HUES48 (cell line): ENCODE measurements at regions not wholly inside any gene's neighbourhood (a gene's known extent, or its start where the extent isn't known, plus 50 kb on each side); places are given as distances from the start of the nearest gene placed in this dataset.

Experiments
- H3K27ac ChIP-seq: one replicate; pipeline ENCODE4 v1.7.0; 2013; ENCODE audit warnings: low read depth, low read length, inconsistent platforms
- H3K27me3 ChIP-seq: 2 replicates; pipeline ENCODE4 v1.6.1; 2013; ENCODE audit warnings: mild to moderate bottlenecking, low read length; ENCODE audit not compliant: control insufficient read depth, insufficient read depth
- H3K36me3 ChIP-seq: 2 replicates; pipeline ENCODE4 v1.6.1; 2013; ENCODE audit warnings: low read length; ENCODE audit not compliant: control insufficient read depth, insufficient read depth
- H3K4me1 ChIP-seq: 2 replicates; pipeline ENCODE4 v1.6.1; 2013; ENCODE audit warnings: mild to moderate bottlenecking, low read length; ENCODE audit not compliant: control insufficient read depth, insufficient read depth
- H3K4me3 ChIP-seq: 2 replicates; pipeline ENCODE4 v1.5.1; 2013; ENCODE audit warnings: mild to moderate bottlenecking, low read depth, low read length
- H3K9ac ChIP-seq: 2 replicates; pipeline ENCODE4 v1.6.1; 2013; ENCODE audit warnings: mild to moderate bottlenecking, low read depth, low read length, moderate library complexity
- H3K9me3 ChIP-seq: 2 replicates; pipeline ENCODE4 v1.6.1; 2013; ENCODE audit warnings: low read length; ENCODE audit not compliant: control insufficient read depth, insufficient read depth

DNA sequence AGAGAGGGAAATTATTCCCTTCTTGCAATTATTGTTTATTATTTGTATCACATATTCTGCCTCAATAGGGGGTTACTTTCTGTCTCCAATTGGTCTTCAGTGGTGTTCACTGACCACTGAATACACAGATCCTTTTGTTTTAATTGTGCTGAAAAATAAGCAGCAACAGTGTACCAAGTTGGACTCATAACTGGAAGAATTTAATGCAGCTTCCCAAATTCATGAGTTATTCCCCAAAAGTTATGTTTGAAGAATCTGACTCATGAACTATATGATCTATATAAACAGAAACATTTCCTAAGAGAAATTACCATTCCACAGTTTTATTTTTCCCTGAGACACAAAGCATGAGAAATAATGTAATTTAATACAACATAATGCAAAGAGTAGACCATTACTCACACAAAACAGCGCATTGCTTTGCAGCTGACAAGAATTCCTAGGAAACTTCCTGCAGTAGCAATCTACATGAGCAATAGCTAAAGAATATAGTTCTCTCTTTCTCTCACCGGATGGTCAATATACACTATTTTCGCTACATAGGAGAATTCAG is 479.2 kb downstream of the HTR7 start:
- H3K9me3 ChIP-seq, result no peaks in the 10 kb centered on the region
- no peaks in the 10 kb centered on the region for H3K27me3 ChIP-seq
- H3K4me3 ChIP-seq, result no peak overlapping the region
- H3K36me3 ChIP-seq, result no peaks in the 10 kb centered on the region
- H3K9ac ChIP-seq, result no peak overlapping the region
- H3K27ac ChIP-seq, result no peak overlapping the region
- peaks cover 13% of the 10 kb centered on the region for H3K4me1 ChIP-seq

DNA sequence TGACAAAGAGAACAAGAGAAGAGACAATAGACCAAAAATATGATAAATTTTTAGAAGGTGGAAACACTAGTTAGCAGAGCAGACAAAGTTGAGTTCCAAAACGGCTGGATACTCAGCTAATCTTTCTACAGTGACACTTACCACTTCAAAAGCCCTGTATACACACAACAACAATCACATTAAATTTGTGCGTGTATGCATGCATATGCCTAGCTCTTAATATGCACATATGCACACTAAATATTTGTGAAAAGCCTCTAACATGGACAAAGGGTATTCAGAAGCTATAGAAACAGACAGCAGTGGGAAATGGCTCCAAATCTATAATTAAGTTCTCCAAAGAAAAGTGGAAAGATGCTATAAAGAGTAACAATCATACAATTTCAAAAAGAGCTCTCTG is 476.4 kb downstream of the HTR7 start:
- Histone ChIP-seq H3K9ac (no peak overlapping the region), H3K27me3 (no peaks in the 10 kb centered on the region), H3K27ac (no peak overlapping the region), H3K4me3 (no peak overlapping the region; the same call in 1 of the 2 replicates), H3K36me3 (no peaks in the 10 kb centered on the region), H3K4me1 (peaks cover 22% of the 10 kb centered on the region), H3K9me3 (no peaks in the 10 kb centered on the region)

- Histone ChIP-seq H3K4me3 (no peak overlapping the region), H3K36me3 (no peaks in the 10 kb centered on the region), H3K9me3 (no peaks in the 10 kb centered on the region), H3K27ac (no peak overlapping the region), H3K27me3 (no peaks in the 10 kb centered on the region), H3K4me1 (peaks cover 20% of the 10 kb centered on the region), H3K9ac (no peak overlapping the region)
Measured at GRCh38 chr10:90389876-90390275, 468.0 kb downstream of the HTR7 start.

DNA sequence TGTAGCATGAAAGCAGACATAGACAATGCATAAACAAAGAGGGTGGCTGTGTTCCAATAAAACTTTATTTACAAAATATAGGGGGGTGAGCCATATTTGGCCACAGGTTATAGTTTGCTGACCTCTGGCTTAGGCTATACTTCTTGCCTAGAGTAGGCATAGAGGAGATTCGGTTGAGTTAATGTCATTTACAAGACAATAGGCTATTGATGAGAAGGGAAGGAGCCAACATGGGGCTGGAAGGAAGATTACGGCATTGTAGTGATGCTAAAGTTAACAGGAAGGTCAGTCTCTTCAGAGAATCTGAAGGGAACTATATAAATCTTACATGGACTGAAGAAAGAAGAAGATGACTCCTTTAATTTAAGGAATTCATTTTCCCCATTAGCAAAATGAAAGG is 463.5 kb downstream of the HTR7 start:
- Histone ChIP-seq H3K4me1 (peaks cover 17% of the 10 kb centered on the region), H3K36me3 (no peaks in the 10 kb centered on the region), H3K27me3 (no peaks in the 10 kb centered on the region), H3K4me3 (no peak overlapping the region), H3K27ac (peak overlapping the region; percentile 50), H3K9ac (no peak overlapping the region), H3K9me3 (no peaks in the 10 kb centered on the region)

GRCh38 chr10:90396721-90397120 is 461.1 kb downstream of the HTR7 start:
- no peak overlapping the region for H3K9ac ChIP-seq
- H3K27me3 ChIP-seq, result no peaks in the 10 kb centered on the region
- peaks cover 17% of the 10 kb centered on the region for H3K4me1 ChIP-seq
- H3K27ac ChIP-seq, result no peak overlapping the region
- H3K9me3 ChIP-seq, result no peaks in the 10 kb centered on the region
- no peaks in the 10 kb centered on the region for H3K36me3 ChIP-seq
- H3K4me3 ChIP-seq, result no peak overlapping the region

- Histone ChIP-seq H3K4me1 (peaks cover 19% of the 10 kb centered on the region), H3K27me3 (no peaks in the 10 kb centered on the region), H3K36me3 (no peaks in the 10 kb centered on the region), H3K4me3 (no peak overlapping the region), H3K9me3 (no peaks in the 10 kb centered on the region), H3K27ac (no peak overlapping the region), H3K9ac (no peak overlapping the region)
Measured at GRCh38 chr10:90398566-90398965, 459.3 kb downstream of the HTR7 start.

DNA sequence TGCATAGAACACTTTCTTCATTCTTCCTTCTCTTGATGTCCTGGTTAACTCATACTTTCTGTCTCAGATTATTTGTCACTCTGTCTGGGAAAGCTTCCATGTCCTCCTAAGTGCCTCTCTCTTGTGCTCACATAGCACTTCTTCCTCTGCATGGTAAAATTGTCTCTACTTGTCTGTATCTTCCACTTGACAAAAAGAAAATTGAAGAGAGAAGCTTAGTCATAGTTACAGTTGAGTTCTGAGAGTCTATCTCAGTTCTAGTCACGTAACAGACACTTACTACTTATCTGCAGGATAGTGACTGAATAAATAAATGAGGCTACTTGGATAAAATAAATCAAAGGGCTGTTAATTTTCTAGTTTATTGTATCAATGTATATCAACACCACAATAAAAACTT is 458.1 kb downstream of the HTR7 start:
- H3K4me1 ChIP-seq, result peaks cover 9% of the 10 kb centered on the region
- no peak overlapping the region for H3K27ac ChIP-seq
- no peaks in the 10 kb centered on the region for H3K9me3 ChIP-seq
- no peaks in the 10 kb centered on the region for H3K36me3 ChIP-seq
- H3K27me3 ChIP-seq, result no peaks in the 10 kb centered on the region
- no peak overlapping the region for H3K4me3 ChIP-seq
- no peak overlapping the region for H3K9ac ChIP-seq

GRCh38 chr10:90403211-90404000 is 454.4 kb downstream of the HTR7 start:
- Histone ChIP-seq H3K4me1 (peaks cover 9% of the 10 kb centered on the region), H3K36me3 (no peaks in the 10 kb centered on the region), H3K9me3 (no peaks in the 10 kb centered on the region), H3K27me3 (no peaks in the 10 kb centered on the region), H3K27ac (no peak overlapping the region), H3K9ac (no peak overlapping the region), H3K4me3 (no peak overlapping the region)

DNA sequence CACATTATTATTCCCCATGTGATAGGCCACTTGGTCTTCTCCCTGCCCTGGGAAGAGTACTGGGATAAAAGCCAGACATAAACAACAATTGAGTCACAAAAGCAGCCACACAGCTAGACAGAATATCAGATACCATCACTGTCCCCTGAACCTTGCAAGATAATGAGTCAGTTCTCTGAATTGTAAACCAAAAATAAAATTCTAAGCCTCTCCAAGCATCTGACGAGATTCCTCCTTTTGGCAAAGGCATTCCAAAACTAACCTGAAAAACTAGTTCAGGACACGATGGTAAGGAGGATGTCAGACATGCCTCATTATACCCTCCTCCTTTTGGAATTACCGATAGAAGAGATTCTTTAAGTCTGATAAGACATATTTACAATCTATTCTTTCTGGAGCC is 450.7 kb downstream of the HTR7 start:
- Histone ChIP-seq H3K9ac (no peak overlapping the region), H3K4me1 (peaks cover 9% of the 10 kb centered on the region), H3K36me3 (no peaks in the 10 kb centered on the region), H3K9me3 (peaks cover 7% of the 10 kb centered on the region; the same call in 1 of the 2 replicates), H3K27me3 (no peaks in the 10 kb centered on the region), H3K27ac (no peak overlapping the region), H3K4me3 (no peak overlapping the region)

DNA sequence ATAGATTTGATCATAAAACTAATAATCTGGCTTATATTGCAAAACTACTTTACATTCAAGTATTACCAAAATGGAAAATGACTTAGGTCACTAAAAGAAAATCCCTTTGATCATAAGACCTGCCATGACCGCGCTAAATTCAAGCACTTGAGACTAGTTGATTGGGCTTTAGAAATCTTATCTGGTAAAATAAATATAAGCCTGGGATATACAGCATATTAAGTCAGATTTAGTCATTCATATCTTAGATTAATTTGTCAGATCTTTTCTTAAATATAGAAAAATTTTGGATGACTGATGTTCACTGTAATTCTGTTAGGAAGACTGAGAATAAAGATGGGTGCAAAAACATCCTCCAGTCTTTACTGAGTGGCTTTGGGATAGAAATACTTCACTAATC is 450.0 kb downstream of the HTR7 start:
- H3K4me1 ChIP-seq, result peaks cover 5% of the 10 kb centered on the region
- H3K27ac ChIP-seq, result no peak overlapping the region
- no peak overlapping the region for H3K4me3 ChIP-seq
- no peak overlapping the region for H3K9ac ChIP-seq
- no peaks in the 10 kb centered on the region for H3K27me3 ChIP-seq
- no peaks in the 10 kb centered on the region for H3K36me3 ChIP-seq
- peaks cover 7% of the 10 kb centered on the region; the same call in 1 of the 2 replicates for H3K9me3 ChIP-seq

DNA sequence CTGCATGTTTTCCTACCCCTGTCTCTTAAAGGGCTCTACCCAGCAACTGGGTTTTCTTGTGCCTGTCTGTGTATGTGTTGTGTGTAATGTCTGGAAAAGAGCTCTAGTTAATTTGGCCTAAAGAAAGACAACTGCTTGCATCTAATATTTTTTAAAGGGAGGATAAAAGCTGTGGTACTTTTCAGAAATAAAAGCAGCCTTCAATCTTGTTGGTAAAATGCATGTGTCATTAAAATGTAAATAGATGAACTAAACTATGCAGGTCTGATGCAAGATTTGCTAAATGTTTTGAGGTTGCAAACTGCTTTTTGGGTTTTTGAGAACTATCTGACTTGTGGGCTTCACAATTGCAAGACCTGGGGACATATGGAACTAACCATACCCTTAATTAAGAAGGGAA is 445.3 kb downstream of the HTR7 start:
- H3K9me3 ChIP-seq, result peaks cover 7% of the 10 kb centered on the region; the same call in 1 of the 2 replicates
- H3K4me1 ChIP-seq, result peaks cover 5% of the 10 kb centered on the region; the same call in 1 of the 2 replicates
- H3K9ac ChIP-seq, result no peak overlapping the region
- H3K27me3 ChIP-seq, result no peaks in the 10 kb centered on the region
- H3K27ac ChIP-seq, result no peak overlapping the region
- H3K36me3 ChIP-seq, result no peaks in the 10 kb centered on the region
- H3K4me3 ChIP-seq, result no peak overlapping the region
